GM19397 (cell line): ENCODE measurements at regions not wholly inside any gene's neighbourhood (a gene's known extent, or its start where the extent isn't known, plus 50 kb on each side); places are given as distances from the start of the nearest gene placed in this dataset.

Source experiments
- ATAC-seq: cut with Tn5 transposase; IDR thresholded peaks from one replicate; pipeline ENCODE4 v1.9.1; 2021; ENCODE audit warnings: mild to moderate bottlenecking, moderate library complexity; ENCODE audit not compliant: unreplicated experiment

DNA sequence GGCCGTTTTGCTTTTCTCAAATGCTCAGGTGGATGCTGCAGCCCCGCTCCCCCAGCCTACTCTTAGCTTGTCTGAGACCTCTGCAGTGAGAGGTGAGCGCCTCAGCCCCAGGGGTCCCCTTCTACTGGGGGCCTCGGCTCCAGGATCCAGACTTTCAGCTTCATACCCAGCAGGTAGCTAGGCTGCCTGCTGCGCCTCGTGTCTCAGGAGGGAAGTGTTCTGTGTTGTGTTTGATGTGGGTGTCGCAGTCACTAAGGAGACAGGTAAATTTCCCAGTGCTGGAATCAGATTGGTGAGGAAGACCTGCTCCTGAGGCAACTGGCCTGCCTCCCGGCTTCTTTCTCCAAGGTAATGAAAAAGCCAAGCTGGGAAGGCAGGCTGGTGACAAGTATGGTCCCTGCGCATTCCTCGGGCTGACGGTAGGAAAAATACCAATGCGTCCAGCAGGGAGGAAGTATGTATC is 604.0 kb upstream of the SALL1 start:
- ATAC-seq = no peak

DNA sequence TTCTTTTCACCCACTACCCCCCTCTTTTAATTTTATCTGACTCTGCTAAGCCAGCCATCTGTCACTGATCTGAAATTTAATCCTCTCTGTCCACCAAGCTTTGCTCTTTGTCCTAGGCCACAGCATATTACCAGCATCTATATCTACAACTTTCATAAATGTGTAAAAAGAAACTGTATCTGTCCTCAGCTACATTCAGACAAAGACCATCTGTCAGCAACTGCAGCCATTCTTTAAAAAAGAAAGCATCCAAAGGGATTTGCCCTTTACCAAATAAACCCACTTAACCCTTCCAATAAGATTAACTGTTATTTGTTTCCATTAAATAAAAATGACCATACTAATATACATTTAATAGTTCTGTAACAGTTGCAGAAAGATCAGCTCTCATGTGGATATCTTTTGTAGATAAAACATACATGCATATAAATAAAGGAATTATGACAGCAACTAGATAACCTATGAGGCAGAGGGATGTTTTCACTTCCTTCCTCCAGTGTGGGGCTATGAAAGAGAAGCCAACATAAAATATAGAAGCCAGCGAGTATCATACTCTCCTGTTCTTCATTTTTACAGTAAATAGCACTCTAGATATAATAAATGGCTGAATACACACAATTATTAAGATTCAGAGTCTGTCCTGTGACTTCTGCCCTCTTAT is 602.5 kb upstream of the SALL1 start:
- ATAC-seq = no peak

- ATAC-seq = no peak
Measured at GRCh38 chr16:51752438-51752995, 601.4 kb upstream of the SALL1 start.

GRCh38 chr16:51747329-51747728 is 596.3 kb upstream of the SALL1 start:
- no peak for ATAC-seq

DNA sequence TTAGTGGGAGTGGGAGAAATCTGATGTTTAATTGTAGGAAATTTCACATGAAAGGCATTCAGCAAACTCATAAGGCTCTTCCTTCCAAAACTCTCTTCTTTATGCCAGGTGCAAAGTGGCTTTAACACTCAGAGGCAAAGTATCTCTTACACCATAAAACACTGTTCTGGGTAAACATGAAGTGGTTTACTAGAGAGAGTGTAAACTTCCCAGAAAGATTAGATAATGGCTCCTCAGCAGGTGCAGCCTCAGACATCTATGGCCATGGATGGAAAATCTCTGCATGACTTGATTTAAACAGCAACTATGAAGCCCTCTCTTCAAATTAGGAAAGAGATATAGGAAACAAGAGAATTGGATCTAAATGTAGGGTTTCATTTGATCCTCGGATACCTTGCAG is 583.1 kb upstream of the SALL1 start:
- ATAC-seq = no peak

GRCh38 chr16:51733181-51733580 is 582.1 kb upstream of the SALL1 start:
- ATAC-seq = no peak

DNA sequence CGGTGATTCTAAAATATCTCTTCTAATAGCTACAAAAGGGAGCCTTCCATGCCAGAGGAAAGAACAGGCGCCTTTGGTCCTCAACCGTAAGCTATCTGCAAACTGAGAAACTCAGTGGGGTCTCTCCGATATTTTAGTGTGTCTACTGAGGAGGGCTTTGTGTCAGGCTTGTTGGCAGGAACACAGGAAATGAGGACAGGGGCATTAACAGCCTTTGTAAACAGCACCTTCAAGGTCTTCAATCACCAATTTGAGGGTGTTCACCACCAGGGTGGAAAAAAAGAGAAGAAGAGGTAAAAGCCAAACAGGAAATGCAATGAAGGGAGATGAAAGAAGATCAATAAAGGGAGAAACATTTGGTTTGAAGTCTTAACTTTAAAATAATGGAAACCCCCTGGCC is 580.1 kb upstream of the SALL1 start:
- no peak for ATAC-seq

DNA sequence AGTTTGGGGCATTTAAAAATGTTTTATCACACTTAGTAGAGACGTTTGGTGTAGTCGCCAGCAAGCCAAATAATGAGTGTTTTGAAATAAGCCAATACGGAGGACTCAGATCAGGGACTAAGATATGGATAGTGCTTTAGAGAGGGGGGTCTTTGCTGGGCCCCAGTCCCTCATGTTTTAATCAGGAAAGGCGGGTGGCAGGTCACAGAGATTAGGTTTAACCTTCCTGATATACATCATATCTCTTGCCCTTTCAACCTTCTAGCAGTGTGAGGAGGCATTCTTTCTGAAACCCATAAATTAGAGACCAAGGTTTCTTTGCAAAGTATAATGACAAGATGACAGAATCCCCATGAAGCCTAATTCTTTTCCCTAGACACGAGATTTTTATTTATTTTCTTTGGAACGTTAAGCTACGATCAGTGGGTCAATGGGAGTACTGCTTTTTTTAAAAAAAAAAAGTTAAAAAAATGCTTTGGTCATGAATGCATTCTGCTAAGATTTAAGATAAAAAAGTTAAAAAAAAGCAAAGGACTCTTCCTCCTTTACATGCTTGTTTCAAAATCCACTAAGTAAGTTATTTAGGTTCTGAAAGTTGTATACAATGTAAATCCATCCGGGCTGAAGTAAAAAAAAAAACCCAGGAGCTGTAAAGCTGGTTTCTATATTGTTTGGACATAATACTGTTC is 572.1 kb upstream of the SALL1 start:
- no peak for ATAC-seq

DNA sequence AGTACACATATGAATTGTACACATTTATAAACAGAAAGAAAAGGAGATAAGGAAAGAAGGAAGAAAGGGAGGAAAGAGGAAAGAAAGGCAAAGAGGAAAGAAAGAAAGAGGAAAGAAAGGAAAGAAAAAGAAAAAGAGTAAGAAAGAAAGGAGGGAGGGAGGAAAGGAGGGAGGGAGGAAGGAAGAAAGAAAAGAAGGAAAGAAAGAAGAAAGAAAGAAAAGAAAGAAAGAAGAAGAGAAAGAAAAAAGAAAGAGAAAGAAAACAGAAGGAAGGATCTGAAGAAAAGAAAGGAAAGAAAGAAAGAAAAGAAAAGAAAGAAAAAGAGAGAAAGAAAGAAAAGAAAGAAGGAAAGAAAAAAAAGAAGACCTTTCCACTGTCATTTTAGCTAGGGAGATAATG is 571.4 kb upstream of the SALL1 start:
- ATAC-seq = no peak

DNA sequence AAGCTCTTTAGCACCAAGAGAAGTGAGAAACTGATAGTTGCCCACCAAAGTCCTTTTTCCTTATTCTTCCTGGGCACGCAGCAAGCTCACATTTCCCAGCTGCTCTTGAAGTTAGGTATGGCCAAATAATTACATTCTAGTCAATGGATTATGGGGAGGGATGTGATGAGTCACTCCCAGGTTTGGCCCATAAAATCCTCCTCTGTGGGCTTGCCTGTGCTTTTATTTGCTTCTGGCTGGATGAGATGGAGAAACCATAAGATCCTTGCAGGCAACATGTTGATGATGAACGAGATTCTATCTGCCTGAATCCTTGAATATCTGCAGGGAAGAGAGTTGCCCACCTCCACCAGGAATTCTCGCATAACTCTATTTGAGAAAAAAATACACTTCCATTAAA is 568.3 kb upstream of the SALL1 start:
- no peak for ATAC-seq

- ATAC-seq = no peak
Measured at GRCh38 chr16:51716195-51716594, 565.1 kb upstream of the SALL1 start.

DNA sequence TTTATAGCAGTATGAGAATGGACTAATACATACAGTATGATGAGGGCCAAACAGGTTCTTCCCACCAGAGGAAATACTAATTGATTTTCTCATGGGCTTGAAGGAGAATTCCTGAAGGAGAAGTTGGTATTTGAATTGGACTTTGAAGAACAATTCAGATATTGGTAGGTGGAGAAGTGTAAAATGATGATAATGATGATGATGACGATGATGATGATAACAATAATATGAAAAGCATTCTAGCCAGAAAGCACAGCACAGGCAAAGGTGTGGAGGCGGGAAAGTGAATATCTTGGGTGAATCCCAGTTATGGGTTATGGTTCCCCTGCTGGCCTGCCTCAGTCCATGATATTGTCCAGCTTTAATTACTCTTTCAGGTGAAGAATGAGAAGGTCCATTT is 562.4 kb upstream of the SALL1 start:
- ATAC-seq = no peak

- ATAC-seq = no peak
Measured at GRCh38 chr16:51710905-51711563, 560.0 kb upstream of the SALL1 start.

DNA sequence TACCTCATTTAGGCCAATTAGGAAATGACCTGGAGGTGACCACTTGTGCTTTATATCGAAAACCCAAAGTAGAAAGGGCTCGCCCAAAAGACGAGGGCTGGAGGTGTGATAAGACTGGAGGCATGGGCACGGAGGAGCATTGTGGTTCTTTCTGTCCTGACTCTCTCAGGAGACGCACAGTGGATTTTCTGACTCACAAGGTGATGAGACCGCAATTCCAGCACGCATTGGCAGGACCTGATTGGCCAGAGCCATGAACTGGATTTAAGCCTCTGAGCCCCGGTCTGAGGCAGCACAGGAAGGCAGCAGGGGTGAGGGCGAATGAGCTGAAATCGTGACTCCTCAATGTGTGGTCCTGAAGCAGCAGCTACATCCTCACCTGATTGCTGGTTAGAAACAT is 559.1 kb upstream of the SALL1 start:
- no peak for ATAC-seq

GRCh38 chr16:51708861-51709260 is 557.8 kb upstream of the SALL1 start:
- ATAC-seq = no peak

- ATAC-seq = no peak
Measured at GRCh38 chr16:51707666-51708065, 556.6 kb upstream of the SALL1 start.

GRCh38 chr16:51705142-51705541 is 554.1 kb upstream of the SALL1 start:
- no peak for ATAC-seq

GRCh38 chr16:51701025-51701424 is 550.0 kb upstream of the SALL1 start:
- ATAC-seq = no peak

- ATAC-seq = no peak
Measured at GRCh38 chr16:51699686-51700396, 548.8 kb upstream of the SALL1 start.

DNA sequence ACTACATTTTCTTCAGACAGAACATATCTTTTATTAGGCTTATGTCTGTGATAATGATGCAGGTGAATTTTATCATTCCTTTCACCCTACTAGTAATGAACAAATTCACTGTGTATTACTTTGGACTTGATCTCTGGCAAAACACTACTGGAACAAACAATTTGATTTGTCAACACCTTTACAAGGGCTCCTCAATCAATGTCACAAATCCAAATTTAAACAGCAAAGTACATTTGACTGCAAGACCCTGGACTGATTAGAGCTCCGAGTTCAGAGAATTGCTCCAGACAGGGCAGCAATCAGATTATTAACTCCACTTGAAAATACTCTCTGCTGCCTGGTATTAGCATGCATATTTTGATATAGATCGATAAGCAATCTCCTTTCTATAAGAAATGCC is 547.6 kb upstream of the SALL1 start:
- ATAC-seq = no peak

DNA sequence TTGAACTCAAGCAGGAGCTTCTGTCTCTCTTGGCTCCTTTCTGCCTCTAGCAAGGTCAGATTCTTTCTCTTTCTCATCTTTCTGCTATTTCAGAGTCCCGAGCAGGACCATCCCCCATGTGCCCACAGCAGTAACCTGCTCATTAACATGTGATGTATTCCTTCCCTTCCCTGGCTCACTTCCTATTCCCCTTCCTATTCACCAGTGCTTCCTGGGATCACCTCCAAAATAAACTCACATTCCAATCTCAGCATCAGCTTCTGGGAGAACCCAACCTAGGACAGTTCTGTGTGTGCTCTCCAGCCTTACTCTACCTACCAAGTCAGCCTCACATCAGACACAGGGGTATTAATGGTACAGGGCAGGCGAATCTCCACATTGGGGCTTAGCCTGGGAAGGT is 546.4 kb upstream of the SALL1 start:
- ATAC-seq = no peak
